ENCODE measurements at regions not wholly inside any gene's neighbourhood (a gene's known extent, or its start where the extent isn't known, plus 50 kb on each side); places are given as distances from the start of the nearest gene placed in this dataset.

DNA sequence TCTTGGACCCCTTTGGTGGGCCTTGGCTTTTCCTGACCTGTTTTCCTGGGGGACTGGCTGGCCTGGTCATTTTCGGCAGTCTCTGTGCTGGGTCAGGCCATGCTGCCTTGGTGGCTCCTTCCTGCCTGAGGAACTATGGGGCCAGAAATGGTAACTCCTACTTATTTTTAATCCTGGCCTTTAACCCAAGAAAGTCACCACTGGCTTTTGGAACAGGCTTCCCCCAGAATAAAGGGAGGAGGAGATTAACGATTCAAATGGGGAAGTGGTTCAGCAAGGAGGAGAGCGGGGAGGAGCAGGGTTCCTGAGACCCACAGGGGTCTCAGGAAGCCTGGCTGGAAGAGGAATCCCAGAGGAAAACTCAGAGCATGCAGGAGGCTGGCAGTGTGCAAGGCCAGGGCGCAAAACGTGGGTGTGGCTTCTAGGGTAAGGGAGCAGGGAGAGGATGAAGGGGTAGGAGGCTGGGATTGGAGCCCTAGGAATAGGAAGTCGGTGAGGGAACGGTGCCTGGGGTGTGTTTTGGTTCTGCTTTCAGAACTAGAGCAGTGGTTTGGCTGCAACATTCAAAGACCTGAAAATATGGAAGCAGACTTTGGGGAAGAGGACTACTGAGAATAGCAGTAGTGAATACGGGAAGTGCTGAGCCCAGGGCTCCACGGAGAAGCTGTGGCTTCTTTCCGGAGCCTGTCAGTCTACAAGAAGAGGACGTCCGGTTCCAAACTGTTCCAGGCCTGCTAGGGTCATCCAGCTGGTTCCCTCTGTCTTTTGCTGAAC is 271.1 kb upstream of the KLF4 start:
- no peak for DNase-seq

- DNase-seq: no peak
Observed at GRCh38 chr9:107759823-107760166, 270.2 kb upstream of the KLF4 start.

DNA sequence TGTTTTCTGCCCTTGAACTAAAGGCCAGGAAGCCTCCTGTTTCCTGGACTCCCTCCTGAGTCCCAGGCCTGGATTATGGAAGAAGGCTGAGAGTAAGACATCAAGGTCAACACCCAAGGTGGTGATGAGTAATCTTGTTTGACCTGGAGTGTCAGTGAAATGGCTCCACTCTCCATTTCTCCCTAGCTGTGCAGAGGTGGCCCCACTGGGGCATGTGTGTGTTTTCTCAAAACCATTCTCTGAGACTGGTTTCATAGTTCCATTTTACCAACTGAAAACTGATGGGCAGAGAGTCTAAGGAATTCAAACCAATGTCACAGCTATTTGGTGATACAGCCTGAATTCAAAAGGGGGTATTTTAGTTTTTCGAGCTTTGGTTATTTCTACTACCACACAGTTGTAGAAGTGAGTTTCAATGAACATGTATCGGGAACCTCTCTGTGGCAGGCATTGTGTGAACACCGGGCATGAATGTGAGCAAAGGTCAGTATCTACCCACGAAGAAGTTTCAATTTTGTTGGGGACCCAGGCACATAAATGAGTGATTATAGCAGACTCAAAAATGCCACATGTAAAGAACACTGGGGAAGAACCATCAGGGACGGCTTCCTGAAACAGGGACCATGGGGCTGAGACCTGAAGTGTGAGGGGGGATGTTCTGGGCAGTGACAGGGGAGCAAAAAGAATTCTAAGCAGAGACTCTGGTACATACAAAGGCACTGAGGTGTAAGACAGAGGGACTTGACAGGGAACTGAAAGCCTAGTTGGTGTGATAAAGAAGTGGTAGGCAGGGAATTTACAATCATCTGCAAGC is 269.6 kb upstream of the KLF4 start:
- no peak for DNase-seq

DNA sequence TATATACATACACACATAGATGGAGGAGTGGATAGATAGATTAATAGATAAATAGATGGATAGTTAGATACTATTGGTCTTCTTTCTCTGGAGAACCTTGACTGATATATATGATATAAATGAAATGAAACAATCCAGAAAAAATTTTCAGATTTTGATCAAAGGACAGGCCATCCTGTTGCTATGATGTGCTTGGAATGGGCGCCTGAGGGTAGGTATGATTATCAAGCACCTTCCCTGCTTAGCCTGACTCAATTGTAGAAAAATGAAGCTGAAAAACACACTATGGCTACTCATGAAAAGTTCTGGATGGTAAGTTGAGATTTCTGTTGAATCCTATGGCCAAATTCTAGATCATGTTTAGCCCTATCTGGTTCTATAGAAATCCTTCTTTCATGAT is 266.5 kb upstream of the KLF4 start:
- no peak for DNase-seq

- no peak for DNase-seq
Observed at GRCh38 chr9:107755246-107755645, 265.7 kb upstream of the KLF4 start.

DNA sequence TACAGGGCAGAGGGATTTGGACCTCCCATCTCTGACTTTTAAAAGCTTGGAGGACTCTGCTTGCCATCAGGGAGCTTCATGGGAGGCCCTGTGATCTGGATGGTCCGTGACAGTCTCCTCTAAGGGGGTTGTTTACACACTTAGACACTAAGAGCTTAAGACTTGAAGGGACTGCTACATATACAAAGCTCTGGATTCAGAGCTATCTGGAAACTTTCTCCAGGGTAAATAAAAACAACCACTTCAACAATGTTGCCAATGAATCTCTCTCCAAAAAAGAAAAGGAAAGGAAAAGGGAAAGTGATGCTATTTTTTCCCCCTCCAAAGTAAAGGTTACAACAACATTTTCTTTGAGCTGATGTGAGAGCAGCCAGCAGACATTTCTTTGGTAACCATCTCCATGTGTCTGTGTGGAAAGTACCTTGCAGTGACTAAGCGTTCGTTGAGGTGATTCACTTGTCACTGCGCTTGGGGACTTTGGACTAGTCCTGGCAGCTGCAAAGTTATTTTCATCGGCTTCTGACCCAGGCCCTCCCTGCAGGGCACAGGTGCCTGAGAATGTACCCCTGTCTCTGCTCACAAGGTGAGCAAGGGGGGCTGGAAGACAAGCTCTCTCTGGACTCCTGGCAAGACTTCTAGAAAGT is 262.1 kb upstream of the KLF4 start:
- no peak for DNase-seq

- DNase-seq: no peak
Observed at GRCh38 chr9:107750741-107751566, 261.4 kb upstream of the KLF4 start.

DNA sequence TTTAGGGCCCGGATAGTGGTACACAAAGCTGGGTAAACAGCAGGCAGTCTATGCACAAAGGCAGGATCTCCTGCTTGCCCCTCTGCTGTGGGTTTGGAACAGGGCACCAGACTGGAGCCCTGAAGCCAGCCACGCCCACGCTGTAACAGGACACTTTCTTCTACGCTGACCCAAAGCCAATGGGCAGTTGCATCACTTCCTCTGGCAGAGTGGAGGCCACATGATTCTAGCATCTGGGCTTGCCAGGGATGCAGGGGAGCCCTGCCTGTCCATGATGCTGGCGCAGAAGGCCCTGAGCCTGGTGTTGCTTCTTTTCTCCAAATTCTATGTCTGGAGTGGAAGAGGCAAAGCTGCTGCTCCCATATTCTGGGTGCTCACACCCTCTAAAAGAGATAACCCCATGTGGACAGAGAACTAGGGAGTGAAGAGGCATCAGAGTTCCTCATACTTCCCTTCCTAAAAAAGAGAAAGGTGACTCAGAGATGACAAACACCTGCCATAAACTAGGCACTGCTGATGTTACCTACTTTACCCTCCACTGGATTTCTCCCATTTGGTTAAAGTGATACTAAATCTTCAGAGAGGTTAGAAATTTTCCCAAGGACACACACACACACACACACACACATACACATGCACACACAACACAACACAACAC is 260.3 kb upstream of the KLF4 start:
- DNase-seq: no peak

DNA sequence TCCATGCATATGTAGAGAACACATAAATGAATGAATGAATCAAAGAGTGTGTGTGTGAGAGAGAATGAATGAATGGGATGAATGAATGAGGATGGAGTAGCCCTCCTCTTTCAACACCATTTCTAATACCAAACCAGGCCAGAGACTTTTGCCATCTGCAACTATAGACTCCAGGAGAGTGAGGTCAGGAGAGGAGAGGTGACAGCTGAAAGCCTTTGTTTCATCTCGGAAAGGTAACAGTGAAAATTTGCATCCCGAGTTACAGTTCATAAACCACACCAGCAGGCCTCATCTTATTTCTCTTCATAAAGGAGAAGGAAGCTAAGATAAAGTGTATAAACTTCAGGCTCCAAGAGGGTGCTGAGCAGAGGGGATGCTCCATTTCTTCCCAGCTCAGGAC is 255.3 kb upstream of the KLF4 start:
- no peak for DNase-seq

- DNase-seq: no peak
Observed at GRCh38 chr9:107742531-107743309, 253.2 kb upstream of the KLF4 start.

DNA sequence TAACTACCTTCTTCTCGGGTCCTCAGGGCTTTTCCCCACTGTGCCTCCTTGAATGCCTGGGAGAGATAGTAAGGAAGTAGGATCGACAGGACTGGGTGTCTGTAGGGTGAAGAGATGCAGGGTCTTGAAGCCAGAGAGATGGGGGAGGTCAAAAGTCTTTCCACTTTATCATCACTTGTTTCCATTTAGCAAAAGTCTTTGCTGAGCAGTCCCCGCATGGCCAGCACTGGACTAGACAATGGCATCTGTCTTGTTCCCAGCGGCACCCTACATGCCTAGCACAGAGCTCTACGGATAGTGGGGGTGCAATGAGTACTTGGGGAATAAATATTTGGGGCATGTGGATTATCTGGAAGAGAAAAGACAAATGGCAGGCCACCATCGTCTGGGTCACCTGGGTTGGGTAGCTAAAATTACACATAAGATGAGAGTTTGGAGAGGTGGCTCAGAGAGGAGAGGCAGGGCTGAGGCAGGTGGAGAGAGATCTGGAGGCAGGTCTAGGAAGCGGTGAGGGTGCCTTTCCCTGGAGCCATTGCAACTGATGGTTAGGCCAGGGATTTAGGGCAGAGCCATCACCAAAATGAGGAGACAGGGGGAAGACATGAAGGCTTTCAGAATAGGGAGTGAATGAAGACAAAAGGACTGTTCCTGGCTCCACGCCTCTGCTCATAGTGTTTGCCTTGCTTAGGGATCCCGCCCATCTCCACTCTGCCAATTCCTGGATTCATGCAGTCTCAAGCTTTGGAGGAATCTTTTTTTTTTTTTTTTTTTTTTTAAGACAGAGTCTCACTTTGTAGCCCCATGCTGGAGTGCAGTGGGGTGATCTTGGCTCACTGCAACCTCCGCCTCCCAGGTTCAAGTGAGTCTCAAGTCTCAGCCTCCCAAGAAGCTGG is 250.8 kb upstream of the KLF4 start:
- no peak for DNase-seq

DNA sequence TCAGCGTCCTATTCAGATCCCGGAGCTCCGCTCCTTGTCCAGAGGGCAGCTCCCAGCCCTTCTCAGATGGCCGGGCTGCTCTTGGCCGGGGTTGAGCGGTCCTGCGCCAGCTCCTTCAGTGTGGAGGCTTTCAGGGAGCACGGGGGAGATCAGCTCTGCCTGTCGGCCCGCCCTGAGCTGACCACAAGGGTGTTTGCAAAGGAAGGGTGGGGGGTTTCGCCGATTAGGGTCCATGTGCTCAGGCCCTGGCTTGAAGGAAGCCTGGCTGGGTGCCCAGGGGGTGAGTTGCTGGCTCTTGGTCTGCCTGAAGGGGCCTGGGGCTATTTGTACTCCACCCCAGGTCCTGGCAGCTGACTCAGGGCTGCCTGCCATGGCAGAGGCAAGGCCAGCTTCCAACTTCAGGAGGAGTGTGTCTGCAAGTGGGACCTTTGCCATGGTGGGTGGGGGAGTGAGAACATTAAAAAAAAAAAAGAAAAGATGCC is 250.1 kb upstream of the KLF4 start:
- DNase-seq: no peak

DNA sequence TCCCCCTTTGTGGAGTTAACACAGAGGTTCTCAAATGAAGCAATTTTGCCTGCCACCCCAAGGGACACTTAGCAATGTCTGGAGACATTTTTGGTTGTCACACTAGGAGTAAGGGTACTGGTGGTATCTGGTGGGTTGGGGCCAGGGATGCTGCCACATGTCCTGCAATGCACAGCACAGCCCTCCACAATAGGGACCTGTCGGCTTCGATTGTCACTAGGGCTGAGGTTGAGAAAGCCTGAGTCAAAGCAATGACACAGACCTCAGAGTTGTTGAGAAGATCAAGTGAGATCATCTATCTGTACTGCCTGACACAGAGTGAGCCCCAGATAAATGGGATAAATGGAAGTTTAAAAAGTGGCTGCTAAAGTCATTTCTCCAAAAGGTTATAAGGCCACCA is 249.2 kb upstream of the KLF4 start:
- no peak for DNase-seq

- DNase-seq: no peak
Observed at GRCh38 chr9:107737987-107738743, 248.6 kb upstream of the KLF4 start.

DNA sequence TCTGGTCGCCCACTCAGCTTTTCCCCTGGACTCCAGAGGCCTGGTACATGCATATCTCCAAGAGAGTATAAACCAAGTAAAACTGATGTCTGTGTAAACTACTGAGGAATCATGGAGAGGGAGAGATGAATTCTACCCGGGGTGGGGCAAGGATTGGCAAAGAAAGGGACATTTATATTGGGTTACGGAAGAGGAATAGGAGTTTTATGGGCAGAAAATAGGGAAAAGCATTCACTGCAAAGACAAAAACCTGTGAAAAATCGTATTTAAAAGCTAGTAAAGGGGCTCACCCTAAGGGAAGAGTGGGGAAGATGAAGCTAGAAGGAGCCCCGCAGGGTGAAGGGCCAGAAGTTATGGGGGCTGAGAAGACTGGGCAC is 248.0 kb upstream of the KLF4 start:
- no peak for DNase-seq

- no peak for DNase-seq
Observed at GRCh38 chr9:107735821-107736220, 246.3 kb upstream of the KLF4 start.

GRCh38 chr9:107734256-107735013 is 244.9 kb upstream of the KLF4 start:
- no peak for DNase-seq

DNA sequence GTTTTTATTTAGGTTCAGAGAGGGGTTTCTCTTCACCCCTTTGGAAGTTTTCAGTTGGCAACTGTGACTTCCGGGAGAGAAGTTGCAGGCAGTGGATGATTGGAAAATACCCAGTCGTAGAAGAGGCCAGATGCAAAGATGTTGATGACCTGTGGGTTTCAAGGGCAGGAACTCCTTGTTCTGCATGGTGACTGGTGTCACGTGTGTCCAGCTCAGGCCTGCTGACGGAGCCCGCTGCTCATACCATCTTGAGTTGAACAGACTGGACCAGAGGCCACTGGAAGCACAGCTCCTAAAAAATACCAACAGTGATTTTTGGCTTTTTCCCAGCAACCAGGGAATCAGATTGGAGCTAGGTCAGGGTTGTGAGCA is 243.9 kb upstream of the KLF4 start:
- no peak for DNase-seq
